Natural killer cell (primary cell): ENCODE measurements at regions not wholly inside any gene's neighbourhood (a gene's known extent, or its start where the extent isn't known, plus 50 kb on each side); places are given as distances from the start of the nearest gene placed in this dataset.
"Not testable (repeated sequence)": the region's sequence is repeated elsewhere in the genome, so short reads cannot be mapped to it uniquely, and the experiment has no call there.

ENCODE experiments used
- ATAC-seq, 3 donors: fragments of 150-1000 bp in 2 of 3; fragments of 200-7000 bp in 1 of 3; cut with Tn5 transposase; 1 replicate in 1 of 3; 2 replicates in 2 of 3; pipeline ENCODE4 v1.10.0; 2021; ENCODE audit warnings: mild to moderate bottlenecking in 2 of 3, moderate library complexity in 2 of 3
- DNase-seq, 2 donors: peaks; one replicate each; pipeline versions ENCODE4 v3.0.0 to v3.0.0-alpha.2; 2013 to 2021; ENCODE audit warnings: mixed read lengths in 1 of 2
- H3K27ac ChIP-seq: one replicate; pipeline ENCODE4 v1.5.1; 2013; ENCODE audit warnings: mild to moderate bottlenecking, low read length
- H3K27me3 ChIP-seq: one replicate; pipeline ENCODE4 v1.6.1; 2013; ENCODE audit warnings: low read length; ENCODE audit not compliant: control insufficient read depth, insufficient read depth
- H3K36me3 ChIP-seq: one replicate; pipeline ENCODE4 v1.6.1; 2013; ENCODE audit warnings: low read length; ENCODE audit not compliant: control insufficient read depth, insufficient read depth
- H3K4me1 ChIP-seq: one replicate; pipeline ENCODE4 v1.6.1; 2013; ENCODE audit warnings: low read length; ENCODE audit not compliant: control insufficient read depth, insufficient read depth
- H3K4me3 ChIP-seq: one replicate; pipeline ENCODE4 v1.5.1; 2013; ENCODE audit warnings: low read length
- H3K9me3 ChIP-seq: one replicate; pipeline ENCODE4 v1.6.1; 2013; ENCODE audit warnings: low read length; ENCODE audit not compliant: control insufficient read depth, insufficient read depth
- H3K27ac Mint-ChIP-seq, 2 donors: one replicate each; pipeline ENCODE4 v1.8.0; 2022; ENCODE audit warnings: mild to moderate bottlenecking in 2 of 2, mixed read lengths in 2 of 2, moderate library complexity in 1 of 2
- H3K27me3 Mint-ChIP-seq, 2 donors: one replicate each; pipeline ENCODE4 v1.8.0; 2022; ENCODE audit warnings: low read depth in 2 of 2, mixed read lengths in 2 of 2
- H3K36me3 Mint-ChIP-seq: one replicate; pipeline ENCODE4 v1.8.0; 2022; ENCODE audit warnings: mixed read lengths
- H3K4me1 Mint-ChIP-seq, 2 donors: one replicate each; pipeline ENCODE4 v1.8.0; 2022; ENCODE audit warnings: mixed read lengths in 2 of 2
- H3K4me3 Mint-ChIP-seq: one replicate; pipeline ENCODE4 v1.8.0; 2022; ENCODE audit warnings: mild to moderate bottlenecking, moderate library complexity, mixed read lengths
- H3K9me3 Mint-ChIP-seq, 2 donors: one replicate each; pipeline ENCODE4 v1.8.0; 2022; ENCODE audit warnings: mixed read lengths in 2 of 2
- WGBS: methylation state at CpG from one replicate; pipeline ENCODE4 v1.1.7; 2013; ENCODE audit warnings: missing lambda C conversion rate; ENCODE audit not compliant: insufficient coverage; 5-methylcytosine and 5-hydroxymethylcytosine counted together
- intact Hi-C: fragments of 100-400 bp; cut with micrococcal nuclease; formaldehyde crosslinking; loops from one replicate; pipeline ENCODE4 v1.14.2; 2022
- TF ChIP-seq, protein P1 (sequence below): fragments of 200-600 bp; IDR thresholded peaks from one replicate; pipeline ENCODE4 v1.8.0; 2022; ENCODE audit warnings: antibody characterized with exemption

GRCh38 chr2:185278761-185279160 is 459.8 kb upstream of the FSIP2 start:
- no CpG with 5 or more reads among the region's 2 CpGs for WGBS
- H3K4me3 Mint-ChIP-seq: no peak overlapping the region

DNA sequence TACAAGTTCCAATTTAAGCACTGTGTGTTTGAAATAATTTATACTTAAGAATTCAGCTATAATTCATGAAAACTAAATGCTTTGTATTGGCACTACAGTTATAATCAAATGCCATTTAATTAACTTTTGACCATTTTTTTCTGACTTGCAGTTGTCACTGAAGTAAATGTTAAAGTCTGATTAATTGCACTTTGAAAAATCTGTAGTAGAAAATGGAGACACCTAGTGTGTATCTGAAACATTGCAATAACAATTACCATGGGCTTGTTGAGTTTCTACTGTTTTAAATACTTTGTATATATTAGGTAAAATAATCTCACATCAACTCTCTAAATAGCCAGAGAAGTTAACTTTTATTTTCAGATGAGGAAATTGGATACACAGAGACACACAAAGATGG is 458.6 kb upstream of the FSIP2 start:
- Histone ChIP-seq H3K4me3 (no peak overlapping the region), H3K27me3 (no peaks in the 10 kb centered on the region), H3K9me3 (peaks cover 2% of the 10 kb centered on the region), H3K36me3 (no peaks in the 10 kb centered on the region), H3K4me1 (no peaks in the 10 kb centered on the region), H3K27ac (no peak overlapping the region)
- no peak for ATAC-seq
- H3K27me3 Mint-ChIP-seq: no peaks in the 10 kb centered on the region
- H3K36me3 Mint-ChIP-seq: no peaks in the 10 kb centered on the region
- intact Hi-C loops: no loop called here
- H3K4me3 Mint-ChIP-seq: no peak overlapping the region
- DNase-seq: no peak
- no peaks in the 10 kb centered on the region for H3K4me1 Mint-ChIP-seq
- TF ChIP-seq, protein P1, sequence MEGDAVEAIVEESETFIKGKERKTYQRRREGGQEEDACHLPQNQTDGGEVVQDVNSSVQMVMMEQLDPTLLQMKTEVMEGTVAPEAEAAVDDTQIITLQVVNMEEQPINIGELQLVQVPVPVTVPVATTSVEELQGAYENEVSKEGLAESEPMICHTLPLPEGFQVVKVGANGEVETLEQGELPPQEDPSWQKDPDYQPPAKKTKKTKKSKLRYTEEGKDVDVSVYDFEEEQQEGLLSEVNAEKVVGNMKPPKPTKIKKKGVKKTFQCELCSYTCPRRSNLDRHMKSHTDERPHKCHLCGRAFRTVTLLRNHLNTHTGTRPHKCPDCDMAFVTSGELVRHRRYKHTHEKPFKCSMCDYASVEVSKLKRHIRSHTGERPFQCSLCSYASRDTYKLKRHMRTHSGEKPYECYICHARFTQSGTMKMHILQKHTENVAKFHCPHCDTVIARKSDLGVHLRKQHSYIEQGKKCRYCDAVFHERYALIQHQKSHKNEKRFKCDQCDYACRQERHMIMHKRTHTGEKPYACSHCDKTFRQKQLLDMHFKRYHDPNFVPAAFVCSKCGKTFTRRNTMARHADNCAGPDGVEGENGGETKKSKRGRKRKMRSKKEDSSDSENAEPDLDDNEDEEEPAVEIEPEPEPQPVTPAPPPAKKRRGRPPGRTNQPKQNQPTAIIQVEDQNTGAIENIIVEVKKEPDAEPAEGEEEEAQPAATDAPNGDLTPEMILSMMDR: no peak
- peaks cover 4 to 5% of the 10 kb centered on the region in 2 donors for H3K9me3 Mint-ChIP-seq
- H3K27ac Mint-ChIP-seq: no peak overlapping the region

More at GRCh38 chr2:185278761-185279160, 459.8 kb upstream of the FSIP2 start:
- H3K9me3 Mint-ChIP-seq: peaks cover 3 to 9% of the 10 kb centered on the region in 2 donors
- no peak overlapping the region for H3K4me3 ChIP-seq
- H3K36me3 ChIP-seq: no peaks in the 10 kb centered on the region
- no peak for ATAC-seq
- H3K4me1 ChIP-seq: no peaks in the 10 kb centered on the region
- H3K27me3 ChIP-seq: no peaks in the 10 kb centered on the region
- no peak overlapping the region for H3K27ac Mint-ChIP-seq
- intact Hi-C loops: no loop called here
- TF ChIP-seq, protein P1: no peak
- DNase-seq: no peak
- H3K27ac ChIP-seq: no peak overlapping the region
- H3K27me3 Mint-ChIP-seq: no peaks in the 10 kb centered on the region
- H3K4me1 Mint-ChIP-seq: no peaks in the 10 kb centered on the region
- no peaks in the 10 kb centered on the region for H3K36me3 Mint-ChIP-seq
- peaks cover 2% of the 10 kb centered on the region for H3K9me3 ChIP-seq

GRCh38 chr2:185284696-185285095 is 453.9 kb upstream of the FSIP2 start:
- H3K4me3 Mint-ChIP-seq: no peak overlapping the region
- Histone ChIP-seq H3K27me3 (no peaks in the 10 kb centered on the region), H3K4me3 (no peak overlapping the region), H3K4me1 (no peaks in the 10 kb centered on the region), H3K27ac (no peak overlapping the region), H3K36me3 (no peaks in the 10 kb centered on the region), H3K9me3 (no peaks in the 10 kb centered on the region)
- no peak overlapping the region for H3K27ac Mint-ChIP-seq
- no peaks in the 10 kb centered on the region for H3K27me3 Mint-ChIP-seq
- H3K36me3 Mint-ChIP-seq: no peaks in the 10 kb centered on the region
- TF ChIP-seq, protein P1: no peak
- no peak for DNase-seq
- no peaks in the 10 kb centered on the region for H3K4me1 Mint-ChIP-seq
- ATAC-seq: no peak
- intact Hi-C loops: no loop called here
- peaks cover 2% of the 10 kb centered on the region in 2 donors for H3K9me3 Mint-ChIP-seq

GRCh38 chr2:185290012-185290411 is 448.6 kb upstream of the FSIP2 start:
- H3K27me3 Mint-ChIP-seq, H3K4me3 Mint-ChIP-seq, H3K27ac Mint-ChIP-seq, DNase-seq, H3K36me3 ChIP-seq, H3K9me3 ChIP-seq, ATAC-seq, H3K36me3 Mint-ChIP-seq, H3K4me1 Mint-ChIP-seq, intact Hi-C loops, H3K27ac ChIP-seq, H3K4me1 ChIP-seq, H3K27me3 ChIP-seq, H3K4me3 ChIP-seq: not testable (repeated sequence)
- 87% methylated on average over 6 of the region's 6 CpGs for WGBS
- peaks cover 11 to 13% of the 10 kb centered on the region in 2 donors for H3K9me3 Mint-ChIP-seq
